ENCODE measurements at regions not wholly inside any gene's neighbourhood (a gene's known extent, or its start where the extent isn't known, plus 50 kb on each side); places are given as distances from the start of the nearest gene placed in this dataset.

DNA sequence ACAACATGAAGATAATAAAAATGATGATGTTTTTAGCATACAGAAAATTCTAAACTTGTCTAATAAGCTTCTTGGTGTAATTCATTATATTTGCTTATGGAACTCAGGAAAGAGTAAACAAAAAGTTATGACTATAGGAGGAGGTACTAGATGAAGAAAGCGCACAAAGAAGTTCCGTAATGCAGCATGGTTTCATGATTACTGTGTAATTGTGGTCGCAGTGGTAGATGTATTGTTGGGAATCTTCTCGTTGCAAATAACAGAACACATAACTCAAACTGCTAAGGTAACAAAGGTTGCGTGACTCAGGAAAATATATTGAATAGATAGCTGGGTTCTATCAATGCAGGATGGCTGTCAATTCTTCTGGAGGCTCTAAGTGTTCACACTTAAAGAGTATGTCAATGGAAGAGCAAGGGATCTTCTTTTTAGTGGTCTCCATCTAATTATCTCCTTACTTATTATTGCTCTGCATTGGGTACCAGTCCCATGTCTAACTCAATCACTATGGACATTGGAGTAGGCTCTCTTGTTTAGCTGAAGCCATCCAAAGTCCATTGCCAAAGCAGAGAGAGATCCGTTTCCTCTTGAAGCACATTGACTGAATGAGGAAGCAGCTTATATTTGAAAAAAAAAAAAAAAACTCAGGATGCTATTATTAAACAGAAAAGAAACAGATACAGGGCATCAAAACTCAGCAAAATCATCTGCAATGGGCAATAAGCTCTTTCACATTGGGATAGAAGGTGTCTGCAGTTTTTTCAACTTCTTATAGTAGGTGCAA is 283.4 kb upstream of the ATP2B1 start:
- TF ChIP-seq, protein P1, sequence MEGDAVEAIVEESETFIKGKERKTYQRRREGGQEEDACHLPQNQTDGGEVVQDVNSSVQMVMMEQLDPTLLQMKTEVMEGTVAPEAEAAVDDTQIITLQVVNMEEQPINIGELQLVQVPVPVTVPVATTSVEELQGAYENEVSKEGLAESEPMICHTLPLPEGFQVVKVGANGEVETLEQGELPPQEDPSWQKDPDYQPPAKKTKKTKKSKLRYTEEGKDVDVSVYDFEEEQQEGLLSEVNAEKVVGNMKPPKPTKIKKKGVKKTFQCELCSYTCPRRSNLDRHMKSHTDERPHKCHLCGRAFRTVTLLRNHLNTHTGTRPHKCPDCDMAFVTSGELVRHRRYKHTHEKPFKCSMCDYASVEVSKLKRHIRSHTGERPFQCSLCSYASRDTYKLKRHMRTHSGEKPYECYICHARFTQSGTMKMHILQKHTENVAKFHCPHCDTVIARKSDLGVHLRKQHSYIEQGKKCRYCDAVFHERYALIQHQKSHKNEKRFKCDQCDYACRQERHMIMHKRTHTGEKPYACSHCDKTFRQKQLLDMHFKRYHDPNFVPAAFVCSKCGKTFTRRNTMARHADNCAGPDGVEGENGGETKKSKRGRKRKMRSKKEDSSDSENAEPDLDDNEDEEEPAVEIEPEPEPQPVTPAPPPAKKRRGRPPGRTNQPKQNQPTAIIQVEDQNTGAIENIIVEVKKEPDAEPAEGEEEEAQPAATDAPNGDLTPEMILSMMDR (IDR thresholded peaks at IDR 0.05), result no peak
- TF ChIP-seq POLR2A (IDR thresholded peaks at IDR 0.05) (no peak), POLR2AphosphoS5 (IDR thresholded peaks at IDR 0.05; ENCODE audit: insufficient read depth in 1 of 2, low read depth in 1 of 2) (no peak)

Measured in vagina (tissue), 2 donors.